T-helper 2 cell treated with Interferon-gamma antibody and Interleukin-4, amounts not matched to agents 5 μg/mL and 100 μg/mL, for 36 hours (primary cell): ENCODE measurements at regions not wholly inside any gene's neighbourhood (a gene's known extent, or its start where the extent isn't known, plus 50 kb on each side); places are given as distances from the start of the nearest gene placed in this dataset.

Source experiments
- DNase-seq: peaks from one replicate; pipeline ENCODE4 v3.0.0; 2021; ENCODE audit warnings: low spot score
- H3K27ac Mint-ChIP-seq: one replicate; pipeline ENCODE4 v1.8.0; 2021; ENCODE audit warnings: mild to moderate bottlenecking, mixed read lengths
- H3K27me3 Mint-ChIP-seq: one replicate; pipeline ENCODE4 v1.8.0; 2021; ENCODE audit warnings: low read depth, mixed read lengths
- H3K36me3 Mint-ChIP-seq: one replicate; pipeline ENCODE4 v1.8.0; 2021; ENCODE audit warnings: low read depth, mixed read lengths
- H3K4me1 Mint-ChIP-seq: one replicate; pipeline ENCODE4 v1.8.0; 2021; ENCODE audit warnings: low read depth, mixed read lengths
- H3K4me3 Mint-ChIP-seq: one replicate; pipeline ENCODE4 v1.8.0; 2022; ENCODE audit warnings: mild to moderate bottlenecking, moderate library complexity, mixed read lengths
- H3K9me3 Mint-ChIP-seq: one replicate; pipeline ENCODE4 v1.8.0; 2021; ENCODE audit warnings: mixed read lengths

DNA sequence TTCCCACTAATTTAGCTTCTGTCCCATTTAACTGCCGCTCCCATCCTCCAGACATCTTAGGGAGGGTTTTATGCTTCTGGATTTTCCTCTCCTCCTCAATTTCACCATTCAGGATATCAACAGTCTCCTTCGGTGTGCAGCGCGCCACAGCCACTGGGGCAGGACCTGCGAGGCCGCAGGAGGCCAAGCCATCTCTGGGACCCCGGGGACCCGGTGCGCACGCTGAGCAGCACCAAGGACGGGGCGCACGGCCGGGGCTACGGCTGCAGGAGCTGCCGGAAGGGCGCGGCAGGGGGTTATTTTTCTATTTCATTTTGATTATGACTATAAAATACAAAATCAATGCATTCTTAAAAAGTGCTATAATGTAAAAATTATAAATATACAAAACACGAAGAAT is 1238.4 kb upstream of the NCAM2 start:
- no peak for DNase-seq
- Mint-ChIP-seq H3K36me3 (no peaks in the 10 kb centered on the region), H3K27me3 (no peaks in the 10 kb centered on the region), H3K9me3 (peaks cover 34% of the 10 kb centered on the region), H3K4me3 (no peak overlapping the region), H3K4me1 (no peaks in the 10 kb centered on the region), H3K27ac (no peak overlapping the region)

DNA sequence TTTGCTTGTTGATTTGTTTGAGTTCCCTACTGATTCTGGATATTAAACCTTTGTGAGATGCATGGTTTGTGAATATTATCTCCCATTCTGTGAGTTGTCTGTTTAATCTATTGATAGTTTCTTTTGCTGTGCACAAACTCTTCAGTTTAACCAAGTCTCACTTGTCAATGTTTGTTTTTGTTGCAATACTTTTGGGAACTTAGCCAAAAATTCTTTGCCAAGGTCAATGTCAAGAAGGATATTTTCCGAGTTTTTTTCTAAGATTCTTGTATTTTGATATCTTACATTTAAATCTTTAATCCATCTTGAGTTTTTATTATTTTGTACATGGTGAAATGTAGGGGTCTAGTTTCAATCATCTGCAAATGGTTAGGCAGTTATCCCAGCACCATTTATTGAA is 1230.7 kb upstream of the NCAM2 start:
- Mint-ChIP-seq H3K27ac (no peak overlapping the region), H3K36me3 (no peaks in the 10 kb centered on the region), H3K9me3 (peaks cover 37% of the 10 kb centered on the region), H3K4me1 (no peaks in the 10 kb centered on the region), H3K4me3 (no peak overlapping the region), H3K27me3 (no peaks in the 10 kb centered on the region)
- no peak for DNase-seq

DNA sequence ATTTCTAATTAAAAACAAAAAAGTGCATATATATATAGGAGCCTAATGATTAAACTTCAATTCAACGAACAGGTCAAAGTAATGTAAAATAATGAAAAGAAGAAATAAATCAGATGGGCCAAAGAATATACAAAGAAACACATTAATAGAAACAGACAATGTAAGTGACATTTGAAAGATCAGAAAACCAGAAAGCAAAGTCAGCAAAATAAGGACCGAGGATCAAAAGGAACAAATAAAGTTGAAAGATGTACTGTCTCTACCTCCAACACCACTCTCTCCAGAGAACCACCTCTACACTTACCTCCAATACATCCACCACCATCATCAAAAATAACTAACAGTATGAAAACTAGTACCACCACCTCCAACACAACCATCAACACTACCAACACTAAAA is 1226.3 kb upstream of the NCAM2 start:
- no peaks in the 10 kb centered on the region for H3K27me3 Mint-ChIP-seq
- H3K27ac Mint-ChIP-seq = no peak overlapping the region
- DNase-seq = no peak
- peaks cover 28% of the 10 kb centered on the region for H3K9me3 Mint-ChIP-seq
- no peaks in the 10 kb centered on the region for H3K36me3 Mint-ChIP-seq
- H3K4me3 Mint-ChIP-seq = no peak overlapping the region
- H3K4me1 Mint-ChIP-seq = no peaks in the 10 kb centered on the region

DNA sequence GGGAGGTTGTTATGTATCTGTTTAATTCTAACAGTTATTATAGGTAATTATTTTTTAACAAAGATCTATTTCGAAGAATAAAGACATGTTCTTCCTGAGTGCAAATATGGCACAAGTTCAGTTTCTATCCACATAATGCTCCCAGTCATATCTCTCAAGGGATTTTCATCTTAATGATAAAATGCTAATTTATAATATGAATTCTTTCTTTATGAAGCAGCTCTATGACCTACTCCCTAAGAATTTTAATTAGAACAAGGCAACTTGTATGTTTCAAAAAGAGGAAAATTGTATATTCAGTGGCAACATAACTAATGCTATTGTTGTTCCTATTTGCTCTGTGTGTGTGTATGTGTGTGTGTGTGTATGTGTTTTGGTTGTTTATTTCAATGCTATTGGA is 1222.1 kb upstream of the NCAM2 start:
- no peaks in the 10 kb centered on the region for H3K4me1 Mint-ChIP-seq
- H3K27me3 Mint-ChIP-seq = no peaks in the 10 kb centered on the region
- H3K27ac Mint-ChIP-seq = no peak overlapping the region
- DNase-seq = no peak
- H3K4me3 Mint-ChIP-seq = no peak overlapping the region
- H3K9me3 Mint-ChIP-seq = peaks cover 37% of the 10 kb centered on the region
- no peaks in the 10 kb centered on the region for H3K36me3 Mint-ChIP-seq

DNA sequence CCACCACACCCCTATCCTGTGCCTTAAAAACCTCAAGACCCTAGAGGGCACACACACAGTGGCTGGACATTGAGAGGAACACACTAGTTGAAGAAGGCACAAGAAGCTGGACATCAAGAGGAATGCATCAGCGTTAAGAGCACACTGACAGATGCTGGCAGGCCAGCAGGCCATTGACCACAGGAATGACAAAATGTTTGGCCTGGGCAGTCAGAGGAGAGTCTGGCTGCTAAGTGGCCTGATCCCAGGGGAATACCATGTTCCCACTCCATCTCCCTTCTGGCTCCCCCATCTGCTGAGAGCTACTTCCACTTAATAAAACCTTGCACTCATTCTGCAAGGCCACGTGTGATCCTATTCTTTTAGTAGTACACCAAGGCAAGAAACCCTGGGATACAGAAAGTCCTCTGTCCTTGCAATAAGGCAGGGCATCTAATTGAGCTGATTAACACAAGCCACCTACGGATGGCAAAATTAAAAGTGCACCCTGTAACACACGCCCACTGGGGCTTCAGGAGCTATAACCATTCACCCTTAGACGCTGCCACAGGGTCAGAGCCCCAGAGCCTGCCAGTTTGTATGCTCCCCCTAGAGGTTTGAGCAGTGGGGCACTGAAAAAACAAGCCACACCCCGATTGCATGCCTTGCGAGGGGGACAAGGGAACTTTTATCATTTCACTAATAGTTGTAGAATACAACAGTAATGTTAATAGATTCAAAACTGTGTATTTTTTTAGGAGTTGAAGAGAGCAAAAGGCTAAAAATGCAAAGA is 1216.1 kb upstream of the NCAM2 start:
- no peaks in the 10 kb centered on the region for H3K36me3 Mint-ChIP-seq
- H3K27ac Mint-ChIP-seq = no peak overlapping the region
- no peak for DNase-seq
- H3K9me3 Mint-ChIP-seq = peaks cover 56% of the 10 kb centered on the region
- H3K27me3 Mint-ChIP-seq = no peaks in the 10 kb centered on the region
- H3K4me1 Mint-ChIP-seq = no peaks in the 10 kb centered on the region
- H3K4me3 Mint-ChIP-seq = no peak overlapping the region

DNA sequence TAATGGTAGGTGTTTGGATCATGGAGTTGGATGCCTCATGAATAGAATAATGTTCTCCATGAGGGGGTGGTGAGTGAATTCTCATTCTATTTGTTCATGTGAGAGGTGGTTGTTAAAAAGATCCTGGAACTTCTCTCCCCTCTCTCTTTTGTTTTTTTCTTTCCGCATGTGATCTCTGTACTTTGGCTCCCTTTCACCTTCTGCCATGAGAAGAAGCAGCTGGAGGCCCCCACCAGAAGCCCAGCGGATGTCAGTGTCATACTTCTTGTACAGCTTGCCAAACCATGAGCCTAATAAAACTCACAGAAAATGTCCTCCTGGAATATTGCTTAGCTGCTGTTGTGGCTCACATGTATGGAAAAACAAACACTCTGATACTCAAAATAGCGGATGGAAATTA is 1212.3 kb upstream of the NCAM2 start:
- H3K4me1 Mint-ChIP-seq = no peaks in the 10 kb centered on the region

DNA sequence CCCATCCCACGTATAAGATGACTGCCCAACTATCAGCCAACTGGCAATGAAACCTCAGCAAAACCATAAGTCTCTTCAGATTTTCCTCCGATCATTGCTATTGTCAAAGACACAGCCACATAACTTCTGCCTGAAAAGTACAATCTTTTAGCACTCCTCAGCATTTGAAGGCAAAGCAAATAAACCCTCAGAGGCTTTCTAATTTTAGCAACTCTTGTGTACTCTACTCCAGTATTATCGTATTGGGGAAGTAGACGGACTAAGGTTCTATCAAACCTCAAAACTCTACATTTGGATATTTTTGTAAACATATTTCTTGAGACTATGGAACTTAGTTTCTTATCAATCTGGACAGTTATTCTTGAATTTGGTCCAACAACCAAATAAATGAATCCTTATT is 1206.2 kb upstream of the NCAM2 start:
- DNase-seq = no peak
- Mint-ChIP-seq H3K27me3 (no peaks in the 10 kb centered on the region), H3K36me3 (no peaks in the 10 kb centered on the region), H3K4me3 (no peak overlapping the region), H3K4me1 (no peaks in the 10 kb centered on the region), H3K27ac (no peak overlapping the region), H3K9me3 (peaks cover 34% of the 10 kb centered on the region)

More for the DNA sequence above, 1212.3 kb upstream of the NCAM2 start:
- H3K27ac Mint-ChIP-seq = no peak overlapping the region
- no peak for DNase-seq
- H3K36me3 Mint-ChIP-seq = no peaks in the 10 kb centered on the region
- no peak overlapping the region for H3K4me3 Mint-ChIP-seq
- peaks cover 45% of the 10 kb centered on the region for H3K9me3 Mint-ChIP-seq
- H3K27me3 Mint-ChIP-seq = no peaks in the 10 kb centered on the region

DNA sequence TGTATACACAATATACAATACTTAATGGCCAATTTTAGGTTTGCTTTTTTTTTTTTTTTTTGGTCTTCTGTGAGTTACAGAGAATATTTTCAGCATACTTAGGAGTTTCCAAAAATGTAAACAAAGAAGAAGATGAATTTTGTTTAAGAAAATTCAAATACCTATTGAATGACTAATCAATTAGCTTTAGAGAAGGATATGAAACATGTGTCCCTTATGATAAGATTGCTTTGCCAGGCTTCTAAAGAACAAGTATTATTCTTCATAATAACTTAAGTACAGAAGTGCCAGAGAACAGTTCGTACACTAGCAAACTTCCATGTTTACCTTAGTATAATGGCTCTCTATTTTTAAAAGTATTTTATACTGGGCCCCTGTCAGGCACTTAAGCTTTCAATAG is 1191.0 kb upstream of the NCAM2 start:
- H3K27me3 Mint-ChIP-seq = no peaks in the 10 kb centered on the region
- H3K4me1 Mint-ChIP-seq = no peaks in the 10 kb centered on the region
- H3K4me3 Mint-ChIP-seq = no peak overlapping the region
- H3K9me3 Mint-ChIP-seq = peaks cover 19% of the 10 kb centered on the region
- no peak overlapping the region for H3K27ac Mint-ChIP-seq
- no peaks in the 10 kb centered on the region for H3K36me3 Mint-ChIP-seq
- DNase-seq = no peak

DNA sequence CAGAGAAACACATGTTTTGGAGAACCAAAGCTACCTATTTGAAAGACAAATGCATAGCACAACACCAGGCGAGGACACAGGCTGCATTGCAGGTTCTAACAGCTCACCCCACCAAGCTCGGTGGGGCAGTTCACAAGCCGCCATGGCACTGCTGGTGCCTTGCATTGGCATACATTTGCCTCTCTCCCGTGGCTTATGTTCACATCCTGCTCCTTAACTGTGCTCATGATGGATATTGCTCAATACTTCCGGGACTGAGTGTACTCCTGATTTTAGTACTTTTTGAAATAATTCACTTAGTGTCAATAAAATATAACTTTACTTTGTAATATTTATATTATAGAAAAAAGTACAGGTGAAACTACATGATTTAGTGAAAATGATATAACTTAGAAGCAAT is 1187.4 kb upstream of the NCAM2 start:
- no peak for DNase-seq
- Mint-ChIP-seq H3K9me3 (peaks cover 31% of the 10 kb centered on the region), H3K27ac (no peak overlapping the region), H3K27me3 (no peaks in the 10 kb centered on the region), H3K4me1 (no peaks in the 10 kb centered on the region), H3K4me3 (no peak overlapping the region), H3K36me3 (no peaks in the 10 kb centered on the region)

DNA sequence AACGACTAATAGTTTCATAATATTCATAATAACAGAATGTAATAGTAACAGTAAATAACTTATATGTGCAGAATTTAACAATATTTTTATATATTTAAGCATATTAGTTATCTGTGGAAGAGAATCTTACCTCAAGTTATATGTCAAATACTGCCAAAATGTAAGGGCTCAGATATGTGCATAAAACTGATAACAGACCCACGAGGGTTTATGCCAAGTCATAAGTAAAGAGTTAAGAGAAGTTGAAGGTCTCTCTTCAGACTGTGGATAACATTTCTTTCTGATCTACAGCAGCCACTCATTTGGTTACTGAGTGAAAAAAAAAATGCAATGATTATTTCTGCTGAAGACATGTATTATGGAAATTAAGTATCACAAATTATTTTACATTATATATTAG is 1167.8 kb upstream of the NCAM2 start:
- no peaks in the 10 kb centered on the region for H3K36me3 Mint-ChIP-seq
- no peaks in the 10 kb centered on the region for H3K27me3 Mint-ChIP-seq
- H3K27ac Mint-ChIP-seq = no peak overlapping the region
- peaks cover 51% of the 10 kb centered on the region for H3K9me3 Mint-ChIP-seq
- no peak overlapping the region for H3K4me3 Mint-ChIP-seq
- H3K4me1 Mint-ChIP-seq = no peaks in the 10 kb centered on the region
- DNase-seq = no peak

DNA sequence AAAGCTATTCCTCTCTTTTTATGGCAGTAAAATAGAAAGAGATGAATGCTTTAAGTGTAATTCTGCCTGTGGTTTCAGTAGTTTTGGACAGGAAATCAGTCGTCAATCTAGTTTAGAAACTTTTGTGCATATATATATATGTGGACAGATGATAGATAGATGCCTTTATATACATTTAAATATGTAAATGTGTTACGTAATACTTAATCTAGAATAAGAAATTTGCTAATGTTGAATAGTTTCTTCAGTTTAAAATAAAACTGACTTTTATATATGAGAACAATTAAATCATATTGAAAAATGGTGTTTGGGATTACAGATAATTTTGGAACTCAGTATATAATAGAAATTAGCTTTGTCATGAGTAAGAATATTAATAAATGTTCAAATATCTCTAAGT is 1165.7 kb upstream of the NCAM2 start:
- Mint-ChIP-seq H3K9me3 (peaks cover 53% of the 10 kb centered on the region), H3K27me3 (no peaks in the 10 kb centered on the region), H3K36me3 (no peaks in the 10 kb centered on the region), H3K4me1 (no peaks in the 10 kb centered on the region), H3K4me3 (no peak overlapping the region), H3K27ac (no peak overlapping the region)
- no peak for DNase-seq

DNA sequence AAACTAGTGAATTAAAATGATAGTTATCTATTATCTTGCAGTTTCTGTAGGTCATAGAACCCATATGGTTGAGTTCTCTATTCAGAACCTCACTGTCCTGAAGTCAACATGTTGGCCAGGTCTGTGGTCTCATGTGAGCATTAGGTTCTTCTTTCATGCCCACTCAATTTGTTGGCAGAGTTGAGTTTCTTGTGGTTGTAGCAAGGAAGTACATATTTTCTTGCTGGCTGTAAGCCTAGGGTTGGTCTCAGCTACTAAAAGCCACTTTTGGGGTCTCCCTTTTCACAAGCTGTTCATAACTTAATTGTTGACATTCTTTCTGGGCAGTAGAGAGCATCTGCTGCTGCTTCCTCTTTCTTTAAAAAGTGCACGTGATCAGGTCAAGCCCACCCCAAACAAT is 1165.1 kb upstream of the NCAM2 start:
- Mint-ChIP-seq H3K27ac (no peak overlapping the region), H3K27me3 (no peaks in the 10 kb centered on the region), H3K36me3 (no peaks in the 10 kb centered on the region), H3K4me1 (no peaks in the 10 kb centered on the region), H3K9me3 (peaks cover 54% of the 10 kb centered on the region), H3K4me3 (no peak overlapping the region)
- no peak for DNase-seq

DNA sequence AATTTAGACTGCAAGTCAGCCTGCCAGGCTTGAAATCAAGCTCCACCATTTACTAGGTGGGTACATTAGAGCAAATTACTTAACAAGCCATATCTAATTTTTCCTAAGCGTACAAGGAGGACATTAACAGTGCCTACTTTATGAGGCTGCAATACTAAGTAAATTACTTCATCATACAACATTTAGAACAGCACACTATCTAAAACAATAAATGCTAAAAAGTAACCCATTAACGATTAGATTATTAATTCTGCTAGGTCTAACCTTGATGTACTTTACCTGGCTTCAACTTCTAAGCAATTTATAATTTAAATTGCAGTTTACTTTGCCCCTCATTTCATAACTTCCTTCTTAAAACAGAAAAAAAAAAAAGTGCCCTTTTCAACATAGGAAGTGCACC is 1155.6 kb upstream of the NCAM2 start:
- H3K9me3 Mint-ChIP-seq = peaks cover 50% of the 10 kb centered on the region
- H3K4me3 Mint-ChIP-seq = no peak overlapping the region
- H3K27ac Mint-ChIP-seq = no peak overlapping the region
- no peaks in the 10 kb centered on the region for H3K27me3 Mint-ChIP-seq
- no peaks in the 10 kb centered on the region for H3K36me3 Mint-ChIP-seq
- H3K4me1 Mint-ChIP-seq = no peaks in the 10 kb centered on the region
- no peak for DNase-seq

DNA sequence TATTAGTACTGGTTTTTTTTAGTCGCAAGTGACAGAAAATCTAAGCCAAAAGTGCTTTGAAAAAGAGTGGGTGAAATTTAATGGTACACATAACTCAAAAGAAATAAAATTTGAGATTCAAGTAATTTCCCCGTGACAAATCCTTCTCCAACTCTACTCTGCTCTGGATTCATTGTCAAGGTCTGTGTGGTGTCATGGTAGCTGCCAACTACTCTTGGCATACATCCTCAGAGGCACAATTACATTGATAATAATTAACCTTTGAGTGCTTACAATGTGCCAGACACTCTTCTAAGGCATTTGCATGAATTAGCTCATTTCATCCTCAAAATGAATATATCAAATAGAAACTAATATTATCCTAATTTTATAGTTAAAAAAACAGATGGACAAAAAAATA is 1153.9 kb upstream of the NCAM2 start:
- Mint-ChIP-seq H3K4me3 (no peak overlapping the region), H3K27ac (no peak overlapping the region), H3K27me3 (no peaks in the 10 kb centered on the region), H3K4me1 (no peaks in the 10 kb centered on the region), H3K36me3 (no peaks in the 10 kb centered on the region), H3K9me3 (peaks cover 35% of the 10 kb centered on the region)
- DNase-seq = no peak

DNA sequence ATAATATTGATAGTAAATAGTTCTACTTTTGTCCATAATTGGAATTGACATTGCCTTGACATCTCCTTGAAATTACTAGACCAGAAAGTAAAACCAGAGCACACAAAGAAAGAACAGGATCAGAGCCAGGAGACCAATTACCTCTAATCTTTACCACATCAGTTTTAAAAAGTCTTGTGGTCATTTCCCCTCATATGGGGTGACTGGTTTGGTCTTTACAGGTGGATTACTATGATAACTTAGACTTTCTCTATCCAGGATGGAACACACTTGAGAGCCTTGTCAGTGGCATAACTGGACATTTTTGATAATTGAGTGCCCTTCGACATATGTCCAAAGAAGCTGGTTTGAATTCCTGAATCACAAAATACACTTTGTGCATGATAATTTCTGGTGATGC is 1148.1 kb upstream of the NCAM2 start:
- Mint-ChIP-seq H3K27ac (no peak overlapping the region), H3K4me1 (no peaks in the 10 kb centered on the region)

More for the DNA sequence above, 1148.1 kb upstream of the NCAM2 start:
- H3K4me3 Mint-ChIP-seq = no peak overlapping the region
- H3K36me3 Mint-ChIP-seq = no peaks in the 10 kb centered on the region
- H3K9me3 Mint-ChIP-seq = peaks cover 37% of the 10 kb centered on the region
- no peaks in the 10 kb centered on the region for H3K27me3 Mint-ChIP-seq
- DNase-seq = no peak
